GM19324 (cell line): ENCODE measurements at regions not wholly inside any gene's neighbourhood (a gene's known extent, or its start where the extent isn't known, plus 50 kb on each side); places are given as distances from the start of the nearest gene placed in this dataset.

Experiments used
- ATAC-seq: cut with Tn5 transposase; IDR thresholded peaks from one replicate; pipeline ENCODE4 v1.9.1; 2021; ENCODE audit warnings: mild to moderate bottlenecking, moderate library complexity; ENCODE audit not compliant: unreplicated experiment, low FRiP score

DNA sequence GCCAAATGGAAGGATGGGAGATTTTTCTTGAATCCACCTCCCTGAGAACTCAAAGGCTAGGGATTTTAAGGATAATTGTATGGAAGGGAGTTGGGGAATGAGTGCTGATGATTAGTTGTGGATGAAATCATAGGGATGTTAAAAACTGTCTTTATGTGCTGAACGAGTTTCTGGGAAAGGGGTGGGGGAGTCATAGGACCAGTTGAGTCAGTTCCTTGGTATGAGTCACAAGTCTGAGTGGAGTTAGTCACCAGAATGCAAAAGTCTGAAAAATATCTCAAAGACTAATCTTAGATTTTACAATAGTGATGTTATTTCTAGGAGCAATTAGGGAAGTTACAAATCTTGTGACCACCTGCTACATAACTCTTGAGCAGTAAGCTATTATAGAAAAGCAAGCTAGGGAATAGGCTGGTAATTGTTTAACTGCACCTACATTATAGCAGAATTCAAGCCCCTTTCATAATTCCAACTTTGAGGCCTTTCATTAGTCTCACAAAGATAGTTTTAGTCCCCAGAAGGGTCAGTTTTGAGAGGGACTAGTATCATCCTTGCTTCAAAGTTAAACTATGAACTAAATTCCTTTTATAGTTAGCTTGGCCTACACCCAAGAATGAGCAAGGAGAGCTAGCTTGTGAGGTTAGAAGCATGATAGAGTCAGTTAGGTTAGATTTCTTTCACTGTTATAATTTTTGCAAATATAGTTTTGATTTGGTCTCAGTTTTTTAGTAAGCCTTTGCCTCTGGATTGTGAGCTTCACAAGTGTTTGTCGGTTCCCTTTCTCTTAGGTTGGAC lies 668.0 kb downstream of the ETS1 start:
- ATAC-seq, result no peak

DNA sequence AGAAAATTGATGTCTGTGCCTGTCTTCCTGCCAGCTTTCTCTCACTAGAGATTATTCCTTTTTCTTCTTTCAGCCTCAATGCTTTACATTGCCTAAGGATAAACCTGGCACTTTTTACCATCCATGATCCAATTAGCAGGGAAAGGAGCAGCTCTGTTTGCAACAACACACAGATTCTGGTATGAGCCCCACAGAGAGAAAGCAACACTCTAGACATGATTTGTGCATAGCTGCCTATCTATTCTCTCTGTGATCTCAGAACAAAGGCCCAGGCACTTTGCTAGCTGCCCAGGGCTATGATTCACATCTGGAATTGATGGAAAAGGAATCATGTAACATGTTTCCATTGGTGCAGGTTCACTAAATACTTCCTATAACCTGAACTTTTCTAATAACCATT lies 685.0 kb downstream of the ETS1 start:
- ATAC-seq, result no peak

DNA sequence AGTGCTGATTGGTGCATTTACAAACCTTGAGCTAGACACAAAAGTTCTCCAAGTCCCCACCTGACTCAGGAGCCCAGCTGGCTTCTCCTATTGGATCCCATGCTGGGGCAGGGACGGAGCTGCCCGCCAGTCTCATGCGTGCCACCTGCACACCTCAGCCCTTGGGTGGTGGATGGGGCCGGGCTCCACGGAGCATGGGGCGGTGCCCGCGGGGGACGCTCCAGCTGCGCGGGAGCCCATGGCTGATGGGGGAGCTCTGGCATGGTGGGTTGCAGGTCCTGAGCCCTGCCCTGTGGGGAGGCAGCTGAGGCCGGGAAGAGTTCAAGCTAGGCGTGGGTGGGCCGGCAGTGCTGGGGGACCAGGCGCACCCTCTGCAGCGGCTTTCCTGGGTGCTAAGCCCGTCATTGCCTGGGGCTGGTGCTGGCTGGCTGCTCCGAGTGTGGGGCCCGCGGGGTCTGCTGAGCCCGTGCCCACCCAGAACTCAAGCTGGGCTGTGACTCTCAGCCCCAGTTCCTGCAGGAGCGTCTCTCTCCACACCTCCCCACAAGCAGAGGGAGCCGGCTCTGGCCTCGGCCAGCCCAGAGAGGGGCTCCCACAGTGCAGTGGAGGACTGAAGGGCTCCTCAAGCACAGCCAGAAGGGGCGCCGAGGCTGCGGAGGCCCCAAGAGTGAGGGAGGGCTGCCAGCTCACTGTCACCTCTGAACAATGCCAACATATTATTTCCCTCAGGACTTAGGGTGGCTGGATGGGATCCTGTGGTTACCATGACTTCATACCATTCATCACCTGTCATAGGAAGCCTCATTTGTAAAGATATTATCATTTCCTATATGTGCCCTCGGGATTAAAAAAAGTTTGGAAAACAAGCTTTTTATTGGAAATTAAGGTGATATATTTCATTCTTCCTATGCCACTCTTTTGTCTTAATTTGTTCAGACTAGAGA lies 688.7 kb downstream of the ETS1 start:
- no peak for ATAC-seq

DNA sequence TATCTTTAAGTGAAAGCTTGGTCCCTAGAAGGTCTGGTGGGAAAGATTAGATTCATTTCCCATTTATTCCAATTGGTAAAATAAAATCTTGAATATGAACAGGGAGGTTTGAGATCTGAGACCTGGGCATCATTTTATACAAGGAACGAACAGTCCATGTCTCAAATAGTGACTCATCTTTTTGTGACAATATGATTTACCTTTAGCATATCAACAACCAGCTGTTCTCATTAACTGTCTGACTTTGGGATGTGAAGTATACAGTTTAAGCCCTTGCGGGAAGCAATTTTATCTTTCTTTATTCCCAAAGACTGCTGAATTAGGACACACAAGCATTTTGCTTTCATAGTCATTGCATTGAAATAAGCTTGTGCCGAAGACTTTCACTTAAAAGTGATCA lies 691.6 kb downstream of the ETS1 start:
- ATAC-seq, result no peak

DNA sequence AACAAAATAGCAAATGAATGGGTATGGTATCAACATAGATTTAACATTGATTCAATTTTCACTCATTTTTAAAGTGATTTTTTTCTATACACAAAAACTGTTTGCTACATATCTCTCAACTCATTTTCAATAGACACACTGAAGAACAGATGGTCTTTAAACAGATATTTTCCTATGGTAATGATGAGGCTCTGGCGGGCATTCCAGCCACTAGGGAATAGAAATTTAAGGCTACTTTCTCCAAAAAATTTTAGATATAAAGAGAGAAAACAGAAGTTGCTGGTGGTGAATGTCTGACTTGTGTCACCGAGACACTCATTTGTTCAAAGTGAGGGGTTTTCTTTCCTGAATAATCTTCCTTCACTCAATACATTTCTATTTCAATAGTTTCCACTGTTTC lies 693.0 kb downstream of the ETS1 start:
- ATAC-seq, result no peak

DNA sequence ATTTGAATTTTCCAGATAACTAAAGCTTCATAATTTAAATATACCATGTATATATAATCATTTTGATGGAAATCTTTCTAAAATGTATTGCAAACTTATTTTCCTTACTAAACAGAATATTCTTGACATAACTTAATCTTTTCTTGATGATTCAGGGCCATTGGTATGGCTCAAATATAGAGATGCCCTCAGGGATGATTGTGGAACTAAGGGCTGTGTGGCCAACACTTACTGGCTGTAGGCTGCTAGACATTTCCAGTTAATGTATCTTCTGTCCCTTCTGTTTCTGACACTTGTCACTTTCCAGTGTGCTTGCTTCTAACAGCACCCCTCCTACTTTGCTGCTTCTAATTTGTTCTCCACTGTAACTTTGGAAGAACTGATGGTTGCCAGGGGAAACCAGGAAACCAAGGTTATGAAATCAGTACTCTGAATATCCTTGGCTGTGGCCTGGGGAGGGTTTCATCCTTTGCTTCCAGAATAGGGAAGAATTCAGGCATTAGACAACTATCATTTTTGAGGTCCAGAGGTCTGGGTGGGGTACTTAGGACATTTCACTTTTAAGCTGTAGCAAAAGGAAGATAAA lies 697.2 kb downstream of the ETS1 start:
- ATAC-seq, result no peak

DNA sequence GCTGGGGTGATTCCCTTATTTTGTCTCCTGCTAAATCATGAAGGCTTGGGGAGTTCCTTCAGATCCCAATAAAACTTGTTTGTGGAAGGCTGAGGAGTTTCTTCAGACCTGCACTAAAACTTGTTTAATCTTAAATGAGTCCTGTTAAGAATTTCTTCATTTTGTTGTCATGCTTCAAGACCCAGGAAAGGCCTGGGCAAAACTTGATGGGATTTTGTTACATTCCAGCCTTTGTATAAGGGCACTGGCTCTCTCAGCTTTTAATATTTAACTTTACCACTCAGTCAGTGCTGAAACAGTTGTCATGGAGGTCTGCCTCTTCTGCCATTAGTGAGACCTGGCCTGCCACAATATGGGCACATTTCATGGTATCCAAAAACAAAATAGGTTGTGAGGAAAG lies 699.0 kb downstream of the ETS1 start:
- no peak for ATAC-seq

DNA sequence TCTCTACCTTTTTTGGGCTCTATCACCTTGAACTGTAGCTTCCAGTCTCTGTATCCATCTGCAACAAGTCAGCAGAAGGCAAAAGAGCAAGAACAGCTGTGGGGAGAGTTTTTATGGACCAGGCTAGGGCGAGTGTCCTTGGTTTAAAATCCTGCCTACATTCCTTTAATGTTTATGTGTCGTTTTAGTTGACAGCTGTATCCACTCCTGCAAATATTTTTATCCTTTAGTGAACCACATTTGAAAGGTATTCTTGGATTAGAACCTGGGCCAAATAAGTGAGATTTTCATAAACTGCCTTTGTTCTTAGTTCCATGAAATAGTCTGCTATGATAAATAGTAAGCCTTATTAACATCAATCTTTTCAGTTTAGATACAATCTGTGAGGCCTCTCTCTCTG lies 712.2 kb downstream of the ETS1 start:
- no peak for ATAC-seq

DNA sequence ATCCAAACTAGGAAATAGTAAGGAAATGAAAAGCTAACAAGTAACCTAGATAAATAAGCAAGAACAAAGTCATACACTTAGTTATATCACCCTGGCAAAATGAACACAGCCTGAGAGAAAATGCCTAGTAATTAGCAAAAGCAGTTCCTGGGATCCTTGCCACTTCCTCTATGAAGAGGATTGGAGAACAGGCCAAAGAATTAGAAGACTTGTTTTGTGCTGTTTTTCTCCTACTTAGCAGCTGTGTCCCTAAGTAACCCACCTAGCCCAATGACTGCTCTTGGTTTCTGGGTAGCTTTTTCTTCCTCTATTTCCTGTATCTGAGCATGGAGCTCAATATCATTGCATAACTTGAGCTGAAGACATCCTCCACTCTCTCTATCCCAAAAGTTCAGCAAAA lies 713.9 kb downstream of the ETS1 start:
- no peak for ATAC-seq

DNA sequence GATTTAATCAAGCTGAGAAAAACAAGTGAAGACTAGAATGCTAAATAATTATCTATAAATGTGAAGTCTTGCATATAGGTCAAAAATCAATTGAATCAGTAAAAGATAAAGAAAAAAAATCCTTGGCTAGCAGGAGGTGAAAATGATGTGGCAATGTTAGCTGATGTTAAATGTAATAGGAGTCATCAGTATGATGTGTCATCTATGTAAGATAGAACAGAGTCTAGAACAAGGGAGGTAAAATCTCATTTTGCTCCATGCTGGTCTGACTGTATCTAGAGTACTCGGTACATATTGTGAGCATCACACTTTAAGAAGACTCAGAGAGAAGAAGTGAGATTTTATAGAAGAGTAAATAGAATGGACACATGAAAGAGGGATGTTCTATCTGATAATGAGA lies 721.2 kb downstream of the ETS1 start:
- no peak for ATAC-seq

DNA sequence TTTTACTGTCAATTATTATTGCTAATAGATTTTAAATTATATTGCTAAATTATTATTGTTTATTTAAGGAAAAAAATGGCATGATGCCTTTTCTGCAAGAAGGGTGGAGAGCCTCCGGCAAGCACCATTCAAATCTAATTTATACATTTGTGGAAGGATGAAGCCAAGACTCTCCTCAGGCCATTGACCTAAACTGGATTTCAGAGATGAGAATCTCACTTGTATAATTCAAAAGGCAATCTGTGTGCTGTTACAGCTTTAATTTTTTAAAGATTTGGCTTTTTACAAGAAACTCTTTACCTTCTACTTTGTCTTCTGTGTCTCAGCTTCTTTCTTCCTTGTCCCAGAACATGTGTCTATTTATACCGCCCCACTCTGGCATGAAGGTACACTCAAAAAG lies 722.5 kb downstream of the ETS1 start:
- ATAC-seq, result no peak

DNA sequence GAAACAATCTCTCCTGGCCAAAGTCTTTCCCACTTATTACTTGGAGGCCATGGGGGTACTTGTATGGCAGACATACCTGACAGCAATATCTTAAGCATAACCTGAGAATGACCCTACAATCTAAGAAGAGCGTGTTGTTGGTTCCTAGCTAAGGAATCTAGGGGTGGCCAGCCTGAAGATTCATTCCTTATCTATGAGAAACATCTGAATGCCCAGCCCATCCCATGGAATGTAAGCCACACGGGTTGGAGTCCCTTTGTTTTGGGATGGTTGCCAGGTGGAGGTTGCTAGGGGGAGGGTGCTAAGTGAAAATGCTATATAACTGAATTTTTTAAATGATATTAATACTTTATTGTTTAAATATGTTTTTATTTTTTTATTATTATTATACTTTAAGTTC lies 725.0 kb downstream of the ETS1 start:
- ATAC-seq, result no peak

DNA sequence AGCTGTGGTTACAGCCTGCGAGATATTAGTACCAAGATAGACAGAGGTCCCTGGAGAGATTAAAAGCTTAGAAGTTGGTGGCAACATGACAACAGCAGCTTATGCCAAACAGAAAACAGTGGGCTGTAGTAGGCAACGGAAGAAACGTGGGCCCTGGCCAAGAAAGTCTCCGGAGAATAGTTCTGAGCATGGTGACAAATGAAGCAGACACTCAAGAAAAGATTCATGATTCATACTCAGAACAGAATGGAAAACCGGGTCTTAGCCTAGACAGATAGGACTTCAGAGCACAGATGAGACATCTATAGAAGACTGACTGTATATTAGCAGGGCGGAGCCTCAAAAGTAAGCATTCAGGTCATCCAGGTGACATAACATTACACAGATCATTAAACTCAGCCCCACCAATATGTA lies 727.4 kb downstream of the ETS1 start:
- ATAC-seq, result no peak

DNA sequence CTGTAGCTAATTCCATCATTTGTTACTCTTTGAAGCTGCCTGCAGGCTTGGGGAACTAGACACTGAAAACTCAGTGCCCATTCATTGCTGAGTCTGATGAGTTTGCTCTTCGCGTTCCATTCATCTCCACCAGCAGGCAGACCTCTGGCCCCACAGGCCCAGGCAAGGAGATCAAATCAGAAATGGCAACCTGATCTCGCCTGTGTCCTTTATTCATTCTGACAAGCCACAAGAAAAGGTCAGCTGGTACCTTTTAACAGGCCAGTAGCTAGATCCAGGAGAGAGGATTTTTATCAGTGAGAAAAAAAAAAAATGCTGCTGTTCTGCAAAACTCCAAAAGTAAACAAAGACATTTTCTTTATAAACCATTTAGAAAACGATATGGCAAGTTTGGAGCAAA lies 742.5 kb downstream of the ETS1 start:
- no peak for ATAC-seq

DNA sequence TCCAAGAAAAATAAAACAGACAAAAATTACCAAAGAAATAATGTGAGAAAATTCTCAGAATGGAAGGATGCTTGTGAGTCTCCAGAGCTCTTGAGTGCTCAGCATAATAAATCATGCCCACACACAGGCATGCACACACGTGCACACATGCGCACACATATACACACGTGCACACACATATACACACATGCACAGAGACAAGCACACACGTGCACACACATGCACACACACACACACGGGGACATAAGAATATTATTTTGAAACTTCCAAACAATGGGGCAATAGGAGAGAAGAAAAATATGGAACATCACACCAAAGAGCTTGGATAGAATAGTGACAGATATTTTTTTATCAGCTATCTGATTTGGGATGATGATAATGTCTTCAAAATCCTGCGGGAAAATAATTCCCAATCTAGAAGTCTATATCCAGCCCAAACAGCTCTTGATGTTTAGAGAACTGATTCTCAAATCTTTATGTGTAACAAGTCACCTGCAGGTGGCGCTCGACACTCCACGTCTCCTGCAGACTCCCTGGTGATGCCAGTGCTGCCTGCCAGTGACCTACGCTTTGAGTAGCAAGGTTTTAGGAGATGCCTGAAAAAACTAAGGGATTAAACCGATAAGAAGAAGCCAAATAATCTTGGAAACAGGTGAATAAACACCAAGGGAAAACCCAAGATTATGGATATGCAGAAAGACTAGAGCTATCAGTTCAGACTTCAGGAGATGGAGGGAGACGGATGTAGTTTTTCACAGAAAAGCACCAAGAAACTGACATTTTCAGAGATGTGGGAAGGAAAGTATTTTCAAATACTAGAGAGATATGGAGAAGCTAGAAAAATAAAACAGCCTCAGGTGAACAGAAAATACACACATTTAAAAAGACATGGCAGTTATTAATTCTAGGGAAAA lies 743.6 kb downstream of the ETS1 start:
- peak; percentile 62 for ATAC-seq

DNA sequence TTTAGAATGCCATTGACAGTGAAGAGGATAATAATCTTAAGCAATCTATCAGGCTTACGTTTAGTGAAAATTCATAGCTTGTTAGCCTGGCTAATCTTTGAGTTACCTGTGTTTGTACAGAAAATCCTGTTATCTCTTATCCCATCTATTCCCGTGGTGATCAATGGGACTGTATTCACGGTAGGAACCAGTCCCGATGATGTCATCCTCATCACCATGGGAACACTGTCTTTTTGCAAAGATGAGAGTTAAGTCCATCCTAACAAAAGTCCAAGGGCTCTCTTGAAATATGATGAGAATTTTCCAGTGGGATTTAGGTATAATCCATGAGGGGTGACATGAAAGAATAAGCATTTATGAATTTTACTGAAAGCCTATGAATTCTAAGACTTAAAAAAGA lies 762.2 kb downstream of the ETS1 start:
- no peak for ATAC-seq

DNA sequence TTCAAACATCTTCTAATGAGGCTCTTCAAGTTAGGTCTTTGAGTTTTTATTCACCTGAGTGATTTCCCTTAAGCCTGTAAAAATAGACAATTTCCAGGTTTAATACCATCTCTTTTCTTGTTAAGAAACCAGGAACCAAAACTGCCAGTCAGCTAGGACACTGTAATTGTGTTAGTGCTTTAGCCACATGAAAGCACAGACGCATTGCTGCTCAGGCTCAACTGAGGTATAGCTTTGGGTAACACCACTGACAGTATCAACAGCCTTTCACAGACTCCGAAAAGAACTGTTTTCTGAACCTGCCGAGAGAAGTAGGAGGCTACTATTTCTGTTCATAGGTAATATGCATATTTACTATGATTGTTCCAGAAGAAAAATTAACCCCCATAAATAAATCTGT lies 768.7 kb downstream of the ETS1 start:
- ATAC-seq, result no peak

DNA sequence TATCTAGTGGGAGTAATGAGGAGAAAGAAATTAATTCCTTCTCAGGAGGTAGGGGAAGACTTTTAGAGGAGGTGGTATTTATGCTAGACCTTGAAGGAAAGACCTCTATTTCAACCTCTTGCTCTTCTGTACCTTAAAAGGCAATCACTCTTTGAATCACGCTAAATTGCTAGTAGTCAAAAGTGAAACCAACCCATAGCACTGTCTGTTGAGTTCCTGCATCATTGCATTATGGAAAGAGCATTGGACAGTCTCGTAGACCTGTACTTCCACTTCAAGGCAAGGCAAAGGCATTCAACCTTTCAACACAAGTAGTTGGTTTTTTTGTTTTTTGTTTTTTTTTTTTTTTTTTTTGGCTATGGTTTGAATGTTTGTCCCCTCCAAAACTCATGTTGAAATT lies 770.4 kb downstream of the ETS1 start:
- no peak for ATAC-seq

DNA sequence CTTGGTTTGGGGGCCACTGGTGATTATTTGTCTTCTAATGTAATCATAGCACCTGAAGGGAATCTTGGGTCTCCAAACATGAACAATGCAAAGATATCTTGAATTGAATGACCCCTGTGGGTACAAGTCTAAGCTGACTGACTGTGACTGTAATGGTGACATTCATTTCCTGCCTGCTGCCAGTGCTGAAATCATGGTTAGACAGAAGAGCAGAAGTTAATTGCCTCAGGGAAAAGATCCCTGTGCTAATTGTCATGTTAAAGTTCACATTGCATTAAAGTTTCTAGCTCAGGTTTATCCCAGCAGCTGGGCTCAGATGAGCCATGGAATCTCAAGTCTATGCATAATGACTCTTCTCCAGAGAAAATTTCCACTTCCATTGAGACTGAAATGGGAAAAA lies 772.0 kb downstream of the ETS1 start:
- ATAC-seq, result no peak

DNA sequence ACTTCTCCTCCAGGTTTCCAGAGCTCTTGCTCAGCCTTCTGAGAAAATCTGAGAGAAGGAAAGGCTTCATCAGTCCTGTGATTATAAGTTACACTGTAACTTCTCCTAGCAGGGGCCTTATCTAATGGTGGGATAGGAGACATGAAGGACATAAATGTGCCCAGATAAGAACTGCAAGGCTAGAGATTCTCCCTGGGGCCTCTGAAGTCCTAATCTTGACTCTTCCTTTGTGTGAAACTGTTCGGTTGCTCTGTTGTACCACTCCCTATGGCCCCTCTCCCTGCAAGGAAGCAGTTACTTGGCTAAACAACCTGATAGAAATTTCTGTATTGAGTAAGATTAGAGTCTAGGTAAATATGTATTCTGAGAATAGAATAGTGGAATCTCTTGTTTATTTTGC lies 780.9 kb downstream of the ETS1 start:
- ATAC-seq, result no peak
